Limb (tissue), 2 donors: ENCODE measurements at regions not wholly inside any gene's neighbourhood (a gene's known extent, or its start where the extent isn't known, plus 50 kb on each side); places are given as distances from the start of the nearest gene placed in this dataset.

Experiments
- DNase-seq, 2 donors: peaks; one replicate each; pipeline ENCODE4 v3.0.0-alpha.2; 2016; ENCODE audit errors: extremely low spot score in 2 of 2

GRCh38 chr10:55273946-55274345 is 472.9 kb upstream of the PCDH15 start:
- DNase-seq = no peak

- no peak for DNase-seq
Measured at GRCh38 chr10:55272886-55273285, 471.9 kb upstream of the PCDH15 start.

- DNase-seq = no peak
Measured at GRCh38 chr10:55266797-55267196, 465.8 kb upstream of the PCDH15 start.

- DNase-seq = no peak
Measured at GRCh38 chr10:55263327-55263726, 462.3 kb upstream of the PCDH15 start.

GRCh38 chr10:55242544-55242943 is 441.5 kb upstream of the PCDH15 start:
- no peak for DNase-seq

- no peak for DNase-seq
Measured at GRCh38 chr10:55237462-55237861, 436.4 kb upstream of the PCDH15 start.

- DNase-seq = no peak
Measured at GRCh38 chr10:55233505-55233904, 432.5 kb upstream of the PCDH15 start.

GRCh38 chr10:55233090-55233489 is 432.1 kb upstream of the PCDH15 start:
- DNase-seq = no peak

- DNase-seq = no peak
Measured at GRCh38 chr10:55232553-55232952, 431.5 kb upstream of the PCDH15 start.

- no peak for DNase-seq
Measured at GRCh38 chr10:55227967-55228366, 426.9 kb upstream of the PCDH15 start.

- DNase-seq = no peak
Measured at GRCh38 chr10:55224007-55224781, 423.2 kb upstream of the PCDH15 start.

GRCh38 chr10:55223352-55223751 is 422.3 kb upstream of the PCDH15 start:
- no peak for DNase-seq

- DNase-seq = no peak
Measured at GRCh38 chr10:55220975-55221374, 419.9 kb upstream of the PCDH15 start.

GRCh38 chr10:55215699-55216098 is 414.7 kb upstream of the PCDH15 start:
- no peak for DNase-seq

GRCh38 chr10:55214608-55215007 is 413.6 kb upstream of the PCDH15 start:
- DNase-seq = no peak

- no peak for DNase-seq
Measured at GRCh38 chr10:55212051-55212450, 411.0 kb upstream of the PCDH15 start.

GRCh38 chr10:55203874-55204273 is 402.8 kb upstream of the PCDH15 start:
- DNase-seq = no peak

GRCh38 chr10:55203319-55203718 is 402.3 kb upstream of the PCDH15 start:
- no peak for DNase-seq

GRCh38 chr10:55200020-55200419 is 399.0 kb upstream of the PCDH15 start:
- no peak for DNase-seq

GRCh38 chr10:55191236-55191860 is 390.3 kb upstream of the PCDH15 start:
- DNase-seq = no peak

GRCh38 chr10:55183993-55184392 is 383.0 kb upstream of the PCDH15 start:
- no peak for DNase-seq

- no peak for DNase-seq
Measured at GRCh38 chr10:55180357-55180756, 379.3 kb upstream of the PCDH15 start.

GRCh38 chr10:55174419-55174818 is 373.4 kb upstream of the PCDH15 start:
- no peak for DNase-seq
